Activated CD4-positive, alpha-beta memory T cell treated with anti-CD3 and anti-CD28 coated beads, Interleukin-2, amount 10 ng/mL, durations not matched to agents 7 days and 5 days (primary cell): ENCODE measurements at regions not wholly inside any gene's neighbourhood (a gene's known extent, or its start where the extent isn't known, plus 50 kb on each side); places are given as distances from the start of the nearest gene placed in this dataset.

Experiments
- CTCF ChIA-PET: fragments of 350-600 bp; sonication (Branson Sonifier 250); formaldehyde crosslinking; loops from one replicate; lab custom pipeline; 2021; ENCODE audit warnings: antibody characterized with exemption, inconsistent platforms; lab: Charles Lee
- POLR2A ChIA-PET: fragments of 350-600 bp; sonication (Branson Sonifier 250); formaldehyde crosslinking; loops from one replicate; lab custom pipeline; 2021; ENCODE audit warnings: antibody characterized with exemption; lab: Charles Lee
- DNase-seq: peaks from one replicate; pipeline ENCODE4 v3.0.0-alpha.2; 2020
- H3K27ac Mint-ChIP-seq: one replicate; pipeline ENCODE4 v1.8.0; 2021; ENCODE audit warnings: mild to moderate bottlenecking, mixed read lengths
- H3K27me3 Mint-ChIP-seq: one replicate; pipeline ENCODE4 v1.8.0; 2021; ENCODE audit warnings: mixed read lengths
- H3K36me3 Mint-ChIP-seq: one replicate; pipeline ENCODE4 v1.8.0; 2021; ENCODE audit warnings: low read depth, mixed read lengths
- H3K4me1 Mint-ChIP-seq: one replicate; pipeline ENCODE4 v1.8.0; 2021; ENCODE audit warnings: mixed read lengths
- H3K4me3 Mint-ChIP-seq: one replicate; pipeline ENCODE4 v1.8.0; 2021; ENCODE audit warnings: mild to moderate bottlenecking, mixed read lengths
- H3K9me3 Mint-ChIP-seq: one replicate; pipeline ENCODE4 v1.8.0; 2021; ENCODE audit warnings: mixed read lengths

DNA sequence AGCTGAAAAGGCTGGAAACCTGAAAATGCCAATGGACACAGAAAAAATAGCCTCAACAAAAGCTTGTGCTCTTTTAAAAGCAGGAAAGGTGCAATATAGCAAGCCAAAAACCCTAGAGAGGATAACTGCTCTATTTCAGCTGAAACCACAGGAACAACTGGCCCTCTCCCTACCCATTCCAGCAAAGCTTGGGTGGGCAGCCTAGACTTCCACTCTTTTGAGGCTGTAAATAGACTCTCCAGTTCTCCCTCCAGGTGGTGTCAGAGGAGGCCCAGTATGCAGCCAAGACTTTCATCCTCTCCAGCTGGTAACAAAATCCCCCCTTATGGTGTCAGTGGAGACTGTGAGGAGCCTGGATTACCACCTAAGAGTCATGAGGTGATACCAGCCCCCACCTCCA, 206.9 kb upstream of the PLD5 start:
- CTCF ChIA-PET = no interaction called here
- H3K36me3 Mint-ChIP-seq = no peaks in the 10 kb centered on the region

DNA sequence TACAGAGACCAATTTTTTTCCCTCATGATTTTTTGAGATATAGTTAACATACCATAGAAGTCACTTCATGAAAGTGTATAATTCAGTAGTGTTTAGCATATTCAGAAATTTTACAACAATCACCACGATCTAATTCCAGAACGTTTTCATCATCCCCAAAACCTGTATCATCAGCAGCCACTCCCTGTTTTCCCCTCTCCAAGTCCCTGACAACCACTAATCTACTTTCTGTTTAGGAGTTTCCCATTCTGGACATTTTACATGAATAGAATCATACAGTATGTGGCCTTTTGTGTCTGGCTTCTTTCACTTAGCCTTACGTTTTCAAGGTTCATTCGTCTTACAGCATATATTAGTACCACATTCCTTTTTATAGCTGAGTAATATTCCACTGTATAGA, 204.2 kb upstream of the PLD5 start:
- no peaks in the 10 kb centered on the region for H3K27me3 Mint-ChIP-seq
- no peaks in the 10 kb centered on the region for H3K4me1 Mint-ChIP-seq
- no peak overlapping the region for H3K4me3 Mint-ChIP-seq
- no peak for DNase-seq
- H3K36me3 Mint-ChIP-seq = no peaks in the 10 kb centered on the region
- CTCF ChIA-PET = no interaction called here
- no peak overlapping the region for H3K27ac Mint-ChIP-seq
- no peaks in the 10 kb centered on the region for H3K9me3 Mint-ChIP-seq
- POLR2A ChIA-PET = no interaction called here

More for the DNA sequence above, 206.9 kb upstream of the PLD5 start:
- no peaks in the 10 kb centered on the region for H3K27me3 Mint-ChIP-seq
- no peaks in the 10 kb centered on the region for H3K4me1 Mint-ChIP-seq
- no peak overlapping the region for H3K27ac Mint-ChIP-seq
- POLR2A ChIA-PET = no interaction called here
- H3K4me3 Mint-ChIP-seq = no peak overlapping the region
- H3K9me3 Mint-ChIP-seq = no peaks in the 10 kb centered on the region
- no peak for DNase-seq

DNA sequence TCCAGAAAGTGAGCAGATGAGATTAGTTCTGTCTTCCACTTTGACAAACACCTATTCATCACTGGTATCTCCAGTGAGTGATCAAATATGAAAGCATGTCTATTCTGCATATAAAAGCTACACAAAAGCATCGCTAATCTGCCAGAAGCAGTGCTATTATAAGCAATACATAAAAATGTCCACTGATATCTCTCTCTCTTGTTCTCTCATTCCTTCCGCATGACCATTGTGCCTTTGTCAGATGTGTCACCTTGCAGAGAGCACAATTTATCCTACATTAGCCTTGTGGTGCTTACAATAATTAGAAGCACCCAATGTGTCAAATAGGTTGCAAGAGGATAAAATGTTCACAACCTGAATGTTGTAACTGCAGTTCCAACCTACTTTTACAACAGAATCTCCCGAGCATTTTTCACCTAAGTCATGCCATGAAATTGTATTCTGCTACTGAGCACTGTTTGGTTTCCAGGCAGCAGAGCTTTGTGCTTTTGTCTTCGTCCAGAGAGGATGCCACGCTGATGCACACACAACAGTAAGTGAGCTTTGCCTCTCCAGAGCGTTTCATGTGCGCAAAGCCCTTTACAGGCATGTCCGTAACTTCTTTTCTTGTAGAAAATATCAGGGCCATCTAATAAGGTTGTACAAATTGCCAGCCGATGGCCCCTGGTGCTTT, 198.7 kb upstream of the PLD5 start:
- POLR2A ChIA-PET = no interaction called here
- H3K27me3 Mint-ChIP-seq = no peaks in the 10 kb centered on the region
- H3K9me3 Mint-ChIP-seq = peaks cover 5% of the 10 kb centered on the region
- no peak for DNase-seq
- H3K4me1 Mint-ChIP-seq = no peaks in the 10 kb centered on the region
- no peak overlapping the region for H3K27ac Mint-ChIP-seq
- no peaks in the 10 kb centered on the region for H3K36me3 Mint-ChIP-seq
- CTCF ChIA-PET = no interaction called here
- H3K4me3 Mint-ChIP-seq = no peak overlapping the region

DNA sequence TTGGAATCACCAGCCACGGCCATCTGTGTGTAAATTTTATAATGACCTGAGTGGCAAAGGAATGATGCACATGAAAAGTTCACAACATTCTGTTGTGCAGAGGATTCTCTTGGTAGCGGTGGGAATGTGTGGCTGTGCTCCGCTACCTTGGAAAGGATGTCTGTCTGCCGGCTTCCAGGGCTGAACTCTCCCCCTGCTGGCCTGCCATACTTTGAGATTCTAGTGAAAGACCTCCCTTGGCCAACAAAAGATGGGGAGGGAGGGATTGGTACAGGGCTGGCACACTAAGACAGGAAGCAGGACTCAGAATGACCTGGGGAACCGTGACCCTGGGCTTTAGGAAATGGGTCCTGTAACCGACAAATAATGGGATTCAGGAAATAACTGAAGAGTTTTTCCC, 194.5 kb upstream of the PLD5 start:
- no peaks in the 10 kb centered on the region for H3K36me3 Mint-ChIP-seq
- DNase-seq = no peak
- H3K27ac Mint-ChIP-seq = no peak overlapping the region
- peaks cover 8% of the 10 kb centered on the region for H3K9me3 Mint-ChIP-seq
- CTCF ChIA-PET = no interaction called here
- H3K4me3 Mint-ChIP-seq = no peak overlapping the region
- H3K4me1 Mint-ChIP-seq = no peaks in the 10 kb centered on the region
- POLR2A ChIA-PET = interaction anchor here (0.7 kb wide), 1 partner anchor 205 kb away, joined by 3 read pairs; no protein-coding TSS in a partner anchor
- no peaks in the 10 kb centered on the region for H3K27me3 Mint-ChIP-seq

DNA sequence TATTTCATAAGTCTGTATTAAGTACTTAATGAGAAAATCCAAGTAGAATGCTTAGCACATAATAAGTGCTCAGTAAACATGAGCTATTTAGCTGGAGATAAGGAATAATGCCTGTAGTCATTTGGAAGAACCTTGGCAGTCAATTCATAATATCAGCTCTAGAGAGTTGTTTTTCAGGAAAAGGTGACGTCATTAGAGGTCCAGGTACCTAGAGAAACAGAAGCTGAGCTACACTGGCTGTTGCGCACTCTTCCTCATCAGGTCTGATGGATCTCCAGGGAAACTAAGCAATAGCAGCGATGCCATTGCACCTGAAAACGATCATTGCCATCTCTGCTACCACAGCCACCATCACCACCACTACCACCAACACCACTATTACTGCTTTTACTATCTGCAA, 187.8 kb upstream of the PLD5 start:
- H3K27me3 Mint-ChIP-seq = no peaks in the 10 kb centered on the region
- DNase-seq = no peak
- CTCF ChIA-PET = no interaction called here
- H3K36me3 Mint-ChIP-seq = no peaks in the 10 kb centered on the region
- H3K9me3 Mint-ChIP-seq = peaks cover 2% of the 10 kb centered on the region
- H3K27ac Mint-ChIP-seq = no peak overlapping the region
- H3K4me1 Mint-ChIP-seq = no peaks in the 10 kb centered on the region
- H3K4me3 Mint-ChIP-seq = no peak overlapping the region
- POLR2A ChIA-PET = no interaction called here

DNA sequence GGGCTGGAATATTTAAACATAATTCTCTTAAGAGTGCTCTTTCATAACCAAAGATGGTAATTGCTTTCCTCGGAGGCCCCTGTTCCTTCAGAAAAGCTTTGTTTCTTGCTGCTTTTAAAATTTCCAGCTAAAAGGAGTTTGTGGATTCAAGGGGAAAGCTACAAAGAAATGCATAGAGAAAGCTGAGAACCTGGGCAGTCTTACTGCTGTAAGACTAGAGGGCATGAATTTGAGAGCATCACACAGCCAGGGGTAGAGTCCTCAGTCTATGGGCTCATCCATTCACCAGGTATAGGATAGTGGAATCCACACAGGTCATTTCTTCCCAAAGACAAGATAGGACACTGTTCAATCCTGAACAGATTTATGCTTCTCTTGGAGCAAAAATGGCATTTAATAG, 186.3 kb upstream of the PLD5 start:
- H3K27ac Mint-ChIP-seq = no peak overlapping the region
- no peaks in the 10 kb centered on the region for H3K4me1 Mint-ChIP-seq
- H3K9me3 Mint-ChIP-seq = peaks cover 2% of the 10 kb centered on the region
- CTCF ChIA-PET = no interaction called here
- POLR2A ChIA-PET = no interaction called here
- no peaks in the 10 kb centered on the region for H3K27me3 Mint-ChIP-seq
- no peak overlapping the region for H3K4me3 Mint-ChIP-seq
- no peak for DNase-seq
- no peaks in the 10 kb centered on the region for H3K36me3 Mint-ChIP-seq

DNA sequence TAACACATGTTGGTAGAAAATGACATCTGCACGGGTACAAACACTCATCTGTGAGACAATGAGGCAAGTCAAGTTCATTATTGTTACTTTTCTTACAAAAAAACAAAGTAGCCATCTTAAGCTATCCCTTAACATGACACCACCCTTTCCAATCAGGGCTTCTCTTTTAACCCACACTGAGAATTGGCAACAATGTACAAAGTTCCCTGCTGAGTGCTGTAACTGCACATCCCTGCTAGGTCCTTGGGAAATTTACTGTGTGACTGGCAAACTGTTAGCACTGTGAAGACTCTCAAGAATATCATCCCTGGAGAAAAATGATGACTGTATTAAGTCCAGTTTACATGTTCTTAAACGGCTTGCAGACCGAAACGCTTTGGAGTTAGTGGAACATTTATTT, 185.8 kb upstream of the PLD5 start:
- H3K4me1 Mint-ChIP-seq = no peaks in the 10 kb centered on the region
- no peaks in the 10 kb centered on the region for H3K36me3 Mint-ChIP-seq
- H3K27ac Mint-ChIP-seq = no peak overlapping the region
- DNase-seq = no peak
- no peak overlapping the region for H3K4me3 Mint-ChIP-seq
- H3K27me3 Mint-ChIP-seq = no peaks in the 10 kb centered on the region
- peaks cover 2% of the 10 kb centered on the region for H3K9me3 Mint-ChIP-seq
- CTCF ChIA-PET = no interaction called here
- POLR2A ChIA-PET = no interaction called here

DNA sequence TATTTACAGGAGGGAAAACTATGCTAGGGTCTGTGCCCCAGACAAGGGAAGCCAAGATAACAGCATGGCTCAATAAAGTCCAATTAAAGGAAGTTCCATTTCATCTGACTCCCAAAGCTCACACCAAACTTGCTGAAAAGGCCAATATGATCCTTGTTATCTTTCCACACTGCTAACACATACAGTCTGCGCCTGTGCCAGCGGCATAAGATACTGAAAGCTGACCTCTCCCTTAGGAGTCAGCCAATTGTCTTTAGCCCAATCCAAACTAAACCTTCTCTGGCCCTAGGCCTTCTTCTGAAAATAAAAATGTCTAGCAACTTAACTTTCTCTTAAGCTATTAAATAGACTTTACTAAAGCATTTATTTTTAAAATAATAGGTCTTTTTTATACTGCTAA, 179.0 kb upstream of the PLD5 start:
- no peak for DNase-seq
- ChIA-PET POLR2A (no interaction called here), CTCF (no interaction called here)
- Mint-ChIP-seq H3K27me3 (no peaks in the 10 kb centered on the region), H3K4me1 (no peaks in the 10 kb centered on the region), H3K9me3 (no peaks in the 10 kb centered on the region), H3K4me3 (no peak overlapping the region), H3K27ac (no peak overlapping the region), H3K36me3 (no peaks in the 10 kb centered on the region)

DNA sequence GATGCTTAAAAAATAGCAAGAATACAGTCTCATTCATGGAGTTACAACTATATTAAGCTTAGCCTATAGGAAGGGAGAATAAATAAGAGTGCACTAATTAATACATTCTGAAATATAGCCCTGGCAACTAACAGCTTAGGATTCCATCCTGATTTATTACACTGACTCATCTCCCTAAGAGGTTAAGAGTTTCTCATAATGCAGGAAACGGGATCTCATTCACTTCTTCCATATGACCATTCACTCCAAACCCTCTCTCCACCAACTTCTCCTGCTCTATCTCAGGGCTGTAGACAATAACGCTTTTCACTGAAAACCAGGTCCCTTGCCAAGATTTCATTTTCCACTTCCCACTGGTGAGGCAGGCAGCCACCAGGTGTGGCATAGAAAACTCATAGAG, 168.5 kb upstream of the PLD5 start:
- no peak for DNase-seq
- Mint-ChIP-seq H3K27me3 (no peaks in the 10 kb centered on the region), H3K4me3 (no peak overlapping the region), H3K27ac (no peak overlapping the region), H3K36me3 (no peaks in the 10 kb centered on the region), H3K4me1 (no peaks in the 10 kb centered on the region), H3K9me3 (peaks cover 7% of the 10 kb centered on the region)
- ChIA-PET POLR2A (no interaction called here), CTCF (no interaction called here)

DNA sequence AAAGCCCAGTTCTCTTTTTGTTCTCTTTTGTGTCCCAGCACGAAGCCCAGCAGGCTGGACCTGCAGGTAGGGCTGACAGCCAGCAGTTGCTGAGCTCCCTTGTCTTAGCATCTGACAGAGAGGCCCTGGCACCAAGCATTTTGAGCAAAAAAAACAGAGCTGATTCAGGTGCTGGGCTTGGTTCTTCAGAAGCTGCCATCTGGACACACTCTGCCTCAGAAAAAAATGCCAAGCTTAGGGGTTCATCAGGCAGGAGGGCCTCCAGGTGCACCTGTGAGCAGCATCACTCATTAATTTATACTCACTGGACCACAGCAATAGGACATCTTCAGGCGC, 167.1 kb upstream of the PLD5 start:
- no peaks in the 10 kb centered on the region for H3K36me3 Mint-ChIP-seq
- CTCF ChIA-PET = no interaction called here
- peaks cover 7% of the 10 kb centered on the region for H3K9me3 Mint-ChIP-seq
- POLR2A ChIA-PET = no interaction called here
- DNase-seq = no peak
- no peaks in the 10 kb centered on the region for H3K27me3 Mint-ChIP-seq
- H3K27ac Mint-ChIP-seq = no peak overlapping the region
- H3K4me1 Mint-ChIP-seq = no peaks in the 10 kb centered on the region
- H3K4me3 Mint-ChIP-seq = no peak overlapping the region

DNA sequence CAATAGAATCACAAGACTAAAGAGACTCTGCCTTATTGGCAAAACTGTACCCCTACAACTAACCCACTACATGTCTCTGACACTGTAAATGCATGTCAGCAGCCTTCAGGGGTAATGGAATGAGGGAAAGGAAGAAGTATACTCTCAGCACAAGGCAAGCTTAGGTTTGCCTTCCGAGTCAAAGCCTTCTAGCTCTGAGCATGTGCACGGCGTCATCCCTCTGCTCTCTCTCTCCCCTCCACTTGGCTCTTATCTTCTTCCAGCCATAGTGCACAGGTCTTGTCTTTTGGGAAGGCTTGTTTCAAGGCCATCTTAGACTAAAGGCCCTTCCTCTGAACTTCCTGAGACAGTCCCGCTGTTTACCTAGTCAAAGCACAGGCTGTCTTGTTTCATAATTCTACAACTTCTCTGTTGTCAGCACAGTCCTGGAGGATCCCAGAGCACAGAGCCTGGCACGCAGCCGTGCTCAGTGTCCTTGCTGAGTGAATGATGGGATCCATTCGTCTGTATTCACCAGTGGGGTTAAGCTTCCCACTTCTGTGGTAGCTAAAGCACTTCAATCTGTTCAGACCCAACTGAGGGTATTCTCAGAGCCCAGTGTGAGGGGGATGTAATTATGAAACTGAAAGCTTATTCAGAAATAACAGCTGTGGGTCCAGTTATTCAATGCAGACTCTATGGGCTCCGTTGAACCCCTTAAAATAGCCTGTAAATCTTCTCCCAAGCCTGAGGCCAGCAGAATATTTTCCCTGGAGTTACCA, 166.5 kb upstream of the PLD5 start:
- POLR2A ChIA-PET = no interaction called here
- Mint-ChIP-seq H3K9me3 (peaks cover 7% of the 10 kb centered on the region), H3K4me3 (no peak overlapping the region), H3K36me3 (no peaks in the 10 kb centered on the region), H3K27me3 (no peaks in the 10 kb centered on the region), H3K27ac (no peak overlapping the region), H3K4me1 (no peaks in the 10 kb centered on the region)
- CTCF ChIA-PET = no interaction called here
- no peak for DNase-seq

DNA sequence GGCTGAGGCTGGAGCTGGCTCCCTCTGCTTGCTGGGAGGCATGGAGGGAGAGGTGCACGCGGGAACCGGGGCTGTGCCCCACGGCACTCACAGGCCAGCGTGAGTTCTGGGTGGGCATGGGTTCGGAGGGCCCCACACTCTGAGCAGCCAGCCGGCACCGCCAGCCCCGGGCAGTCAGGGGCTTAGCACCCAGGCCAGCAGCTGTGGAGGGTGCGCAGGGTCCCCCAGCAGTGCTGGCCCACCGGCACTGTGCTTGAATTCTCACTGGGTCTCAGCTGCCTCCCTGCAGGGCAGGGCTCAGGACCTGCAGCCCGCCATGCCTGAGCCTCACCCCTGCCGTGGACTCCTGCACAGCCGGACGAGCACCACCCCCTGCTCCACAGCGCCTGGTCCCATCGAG, 164.9 kb upstream of the PLD5 start:
- POLR2A ChIA-PET = no interaction called here
- H3K4me1 Mint-ChIP-seq = no peaks in the 10 kb centered on the region
- CTCF ChIA-PET = no interaction called here
- H3K27me3 Mint-ChIP-seq = no peaks in the 10 kb centered on the region
- DNase-seq = no peak
- H3K36me3 Mint-ChIP-seq = no peaks in the 10 kb centered on the region
- no peak overlapping the region for H3K4me3 Mint-ChIP-seq
- H3K9me3 Mint-ChIP-seq = peaks cover 7% of the 10 kb centered on the region
- no peak overlapping the region for H3K27ac Mint-ChIP-seq

DNA sequence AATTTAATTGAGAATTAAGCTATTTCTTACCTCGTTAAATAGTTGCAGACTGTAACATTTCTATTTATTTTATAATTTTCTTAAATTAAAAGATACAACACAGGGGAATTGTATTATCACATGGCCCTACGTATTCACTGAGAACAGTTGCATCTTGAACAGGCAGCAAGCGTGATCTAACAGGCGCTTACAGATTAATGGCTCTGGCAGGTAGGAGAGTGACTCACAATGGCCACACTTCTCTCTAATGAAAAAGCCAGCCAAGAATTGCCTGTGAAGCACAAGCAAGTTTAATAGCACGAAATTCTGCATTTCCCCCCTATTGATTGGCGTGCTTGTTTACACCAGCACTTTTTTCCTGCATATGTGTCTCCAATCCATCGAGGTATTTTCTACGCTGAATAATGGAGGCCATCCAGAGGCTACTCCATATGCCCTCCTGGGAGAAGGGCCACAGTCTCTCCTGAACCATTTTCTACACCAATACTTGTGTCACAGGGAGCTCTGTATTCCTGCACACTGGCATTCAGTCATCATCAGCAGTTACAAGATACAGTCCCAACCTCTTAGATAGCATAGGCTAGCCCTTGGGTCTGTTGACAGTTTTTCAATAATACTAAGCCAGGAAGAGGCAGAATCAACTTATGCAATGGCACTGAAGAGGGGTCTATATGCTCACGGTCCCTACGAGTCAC, 150.6 kb upstream of the PLD5 start:
- H3K36me3 Mint-ChIP-seq = no peaks in the 10 kb centered on the region
- DNase-seq = no peak
- no peaks in the 10 kb centered on the region for H3K27me3 Mint-ChIP-seq
- ChIA-PET CTCF (no interaction called here), POLR2A (no interaction called here)
- H3K4me3 Mint-ChIP-seq = no peak overlapping the region
- no peaks in the 10 kb centered on the region for H3K4me1 Mint-ChIP-seq
- peaks cover 2% of the 10 kb centered on the region for H3K9me3 Mint-ChIP-seq
- H3K27ac Mint-ChIP-seq = no peak overlapping the region

DNA sequence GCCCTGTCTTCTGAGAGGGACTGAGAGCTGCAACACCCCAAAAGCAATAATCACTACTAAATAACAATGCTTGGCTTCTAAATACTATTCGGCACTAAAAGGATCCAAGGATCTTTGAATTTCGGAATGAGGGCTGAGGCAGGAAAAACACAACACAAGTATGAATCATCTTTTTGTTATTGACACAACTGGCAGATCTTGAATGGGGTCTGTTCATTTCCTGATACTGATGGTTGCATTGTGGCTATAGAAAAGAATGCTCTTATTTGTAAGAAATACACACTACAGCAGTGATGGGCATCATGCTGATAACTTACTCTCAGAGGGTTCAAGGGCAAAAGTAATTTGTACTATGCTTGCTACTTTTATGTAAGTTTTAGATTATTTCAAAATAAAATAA, 149.2 kb upstream of the PLD5 start:
- peaks cover 2% of the 10 kb centered on the region for H3K9me3 Mint-ChIP-seq
- ChIA-PET POLR2A (no interaction called here), CTCF (no interaction called here)
- H3K4me3 Mint-ChIP-seq = no peak overlapping the region
- H3K36me3 Mint-ChIP-seq = no peaks in the 10 kb centered on the region
- no peaks in the 10 kb centered on the region for H3K4me1 Mint-ChIP-seq
- no peak for DNase-seq
- H3K27ac Mint-ChIP-seq = no peak overlapping the region
- no peaks in the 10 kb centered on the region for H3K27me3 Mint-ChIP-seq
